Stimulated activated effector memory CD8-positive, alpha-beta T cell treated with anti-CD3 and anti-CD28 coated beads, Interleukin-12 subunit alpha, Interleukin-12 subunit beta, amount 100 ng/mL, for 72 hours (primary cell): ENCODE measurements at regions not wholly inside any gene's neighbourhood (a gene's known extent, or its start where the extent isn't known, plus 50 kb on each side); places are given as distances from the start of the nearest gene placed in this dataset.
A peak's percentile ranks its signal among the peaks of the same experiment; 100 is the strongest.
"Not testable (repeated sequence)": the region's sequence is repeated elsewhere in the genome, so short reads cannot be mapped to it uniquely, and the experiment has no call there.

Experiments used
- ATAC-seq: fragments of 150-1000 bp; cut with Tn5 transposase; 2 replicates; pipeline ENCODE4 v1.10.0; 2021
- DNase-seq, 2 donors: peaks; one replicate each; pipeline ENCODE4 v3.0.0; 2021 to 2022; ENCODE audit warnings: low spot score in 2 of 2
- H3K27ac Mint-ChIP-seq: one replicate; pipeline ENCODE4 v1.8.0; 2022; ENCODE audit warnings: mild to moderate bottlenecking, mixed read lengths
- H3K36me3 Mint-ChIP-seq: one replicate; pipeline ENCODE4 v1.8.0; 2022; ENCODE audit warnings: mild to moderate bottlenecking, mixed read lengths
- H3K4me1 Mint-ChIP-seq: one replicate; pipeline ENCODE4 v1.8.0; 2022; ENCODE audit warnings: mixed read lengths
- H3K4me3 Mint-ChIP-seq: one replicate; pipeline ENCODE4 v1.8.0; 2022; ENCODE audit warnings: mild to moderate bottlenecking, mixed read lengths
- H3K9me3 Mint-ChIP-seq: one replicate; pipeline ENCODE4 v1.8.0; 2022; ENCODE audit warnings: mixed read lengths

DNA sequence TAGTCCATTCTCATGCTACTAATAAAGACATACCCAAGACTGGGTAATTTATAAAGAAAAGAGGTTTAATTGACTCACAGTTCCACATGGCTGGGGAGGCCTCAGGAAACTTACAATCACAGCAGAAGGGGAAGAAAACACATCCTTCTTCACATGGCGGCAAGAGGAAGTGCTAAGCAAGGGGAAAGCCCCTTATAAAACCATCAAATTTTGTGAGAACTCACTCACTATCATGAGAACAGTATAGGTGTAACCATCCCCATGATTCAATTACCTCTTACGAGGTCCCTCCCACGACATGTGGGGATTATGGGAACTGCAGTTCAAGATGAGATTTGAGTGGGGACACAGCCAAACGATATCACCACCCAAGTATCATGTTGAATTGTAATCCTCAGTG, 52.7 kb upstream of the FOXO6 start:
- not testable (repeated sequence) for ATAC-seq, DNase-seq, H3K36me3 Mint-ChIP-seq, H3K4me1 Mint-ChIP-seq, H3K4me3 Mint-ChIP-seq, H3K27ac Mint-ChIP-seq, H3K9me3 Mint-ChIP-seq

GRCh38 chr1:41305576-41306363, 55.5 kb upstream of the FOXO6 start:
- ATAC-seq, result peak; percentile 51
- H3K36me3 Mint-ChIP-seq, result no peaks in the 10 kb centered on the region
- H3K27ac Mint-ChIP-seq, result no peak overlapping the region
- peaks cover 5% of the 10 kb centered on the region for H3K9me3 Mint-ChIP-seq
- H3K4me1 Mint-ChIP-seq, result peaks cover 9% of the 10 kb centered on the region
- no peak for DNase-seq
- no peak overlapping the region for H3K4me3 Mint-ChIP-seq

- H3K4me1 Mint-ChIP-seq, result no peaks in the 10 kb centered on the region
- H3K36me3 Mint-ChIP-seq, result no peaks in the 10 kb centered on the region
- no peak overlapping the region for H3K27ac Mint-ChIP-seq
- no peaks in the 10 kb centered on the region for H3K9me3 Mint-ChIP-seq
- DNase-seq (no peak), ATAC-seq (no peak)
- H3K4me3 Mint-ChIP-seq, result no peak overlapping the region
Measured at GRCh38 chr1:41296506-41296905, 54.4 kb upstream of the SCMH1 start.

GRCh38 chr1:41294216-41294615, 52.1 kb upstream of the SCMH1 start:
- Mint-ChIP-seq H3K4me3 (no peak overlapping the region), H3K27ac (no peak overlapping the region), H3K36me3 (no peaks in the 10 kb centered on the region), H3K9me3 (no peaks in the 10 kb centered on the region), H3K4me1 (no peaks in the 10 kb centered on the region)
- ATAC-seq (no peak), DNase-seq (no peak)

DNA sequence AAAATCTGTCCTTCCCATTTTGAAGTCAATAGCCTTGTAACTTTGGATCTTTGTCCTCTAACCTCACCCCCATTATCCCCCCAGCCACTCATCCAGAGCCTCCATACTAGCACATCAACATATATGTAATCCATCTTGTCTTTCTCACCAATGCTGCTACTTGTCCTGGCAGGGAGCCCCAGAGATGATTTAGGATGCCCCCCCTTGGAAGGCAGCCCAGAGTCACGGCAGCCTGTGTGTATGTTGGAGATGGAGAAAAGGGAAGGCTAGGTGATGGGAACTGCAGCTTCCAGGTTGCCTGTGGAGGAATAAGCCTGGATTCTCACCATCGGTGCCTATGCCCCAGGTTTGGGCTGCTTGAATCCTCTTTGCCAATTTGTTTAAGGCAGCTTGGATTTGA, 51.7 kb upstream of the SCMH1 start:
- Mint-ChIP-seq H3K27ac (no peak overlapping the region), H3K9me3 (no peaks in the 10 kb centered on the region), H3K4me3 (no peak overlapping the region), H3K4me1 (no peaks in the 10 kb centered on the region), H3K36me3 (no peaks in the 10 kb centered on the region)
- ATAC-seq (no peak), DNase-seq (no peak)
